NCI-H146 treated with DMSO at 0.1 percent for 48 hours (cell line): ENCODE measurements at regions not wholly inside any gene's neighbourhood (a gene's known extent, or its start where the extent isn't known, plus 50 kb on each side); places are given as distances from the start of the nearest gene placed in this dataset.
"Not testable (repeated sequence)": the region's sequence is repeated elsewhere in the genome, so short reads cannot be mapped to it uniquely, and the experiment has no call there.

ENCODE experiments used
- DNase-seq: peaks from one replicate; lab custom pipeline; 2025; ENCODE audit not compliant: unreplicated experiment; lab: John Stamatoyannopoulos, UW

DNA sequence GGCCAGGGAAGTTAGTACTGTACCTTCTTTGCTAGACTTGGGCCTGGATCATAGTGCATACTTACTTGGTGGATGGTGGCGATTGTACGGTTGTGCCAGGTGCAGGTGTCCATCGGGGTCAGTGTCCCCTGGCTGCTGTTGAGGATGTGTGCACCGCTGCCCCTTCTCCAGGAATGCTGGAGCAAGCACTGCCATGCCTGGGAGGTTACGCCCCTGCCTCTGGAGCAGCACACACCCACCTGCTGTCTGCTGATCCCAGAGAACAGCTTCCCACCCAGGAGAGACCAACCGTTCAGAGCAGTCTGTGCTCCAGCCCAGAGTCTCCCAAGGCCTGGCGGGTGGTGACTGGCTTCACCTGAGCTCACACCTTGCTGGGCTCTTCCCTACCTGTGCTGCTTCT, 286.8 kb upstream of the HS6ST1 start:
- DNase-seq = no peak

DNA sequence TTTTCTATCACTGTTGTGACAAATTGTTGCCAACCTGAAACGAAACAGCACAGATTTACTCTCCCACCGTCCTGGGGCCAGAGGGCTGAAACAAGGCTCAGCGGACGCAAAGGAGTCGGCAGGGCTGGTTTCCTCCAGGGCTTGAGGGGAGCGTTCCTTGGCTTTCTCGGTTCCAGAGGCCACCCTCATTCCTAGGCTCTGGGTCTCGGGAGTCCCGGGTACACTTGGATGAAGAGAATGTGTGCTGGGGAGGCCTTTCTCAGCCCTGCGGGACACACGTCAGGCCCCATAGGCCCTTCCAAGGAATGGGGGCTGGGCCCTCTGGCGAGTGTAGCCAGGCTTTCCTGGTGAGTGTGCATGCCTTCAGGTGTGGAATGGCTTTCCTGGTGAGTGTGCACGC, 287.3 kb upstream of the HS6ST1 start:
- DNase-seq = no peak

DNA sequence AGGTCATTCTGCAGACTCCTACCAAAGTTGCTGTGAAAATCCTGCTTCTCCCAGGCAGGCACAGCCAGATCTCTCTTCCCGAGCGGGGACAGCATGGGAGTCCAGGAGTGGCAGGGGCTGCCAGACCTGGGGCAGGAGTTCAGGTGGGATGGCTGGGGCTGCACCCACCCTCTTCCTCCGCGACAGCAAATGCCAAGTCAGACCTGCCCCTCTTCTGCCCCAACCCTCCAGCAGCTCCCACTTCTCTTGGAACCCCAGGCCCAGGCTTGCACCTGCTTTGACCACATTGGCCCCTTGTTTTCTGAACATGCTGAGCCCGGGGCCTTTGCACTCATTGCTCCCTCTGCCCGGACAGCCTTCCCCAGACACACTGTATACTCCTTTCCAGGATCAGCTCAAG, 288.2 kb upstream of the HS6ST1 start:
- no peak for DNase-seq

DNA sequence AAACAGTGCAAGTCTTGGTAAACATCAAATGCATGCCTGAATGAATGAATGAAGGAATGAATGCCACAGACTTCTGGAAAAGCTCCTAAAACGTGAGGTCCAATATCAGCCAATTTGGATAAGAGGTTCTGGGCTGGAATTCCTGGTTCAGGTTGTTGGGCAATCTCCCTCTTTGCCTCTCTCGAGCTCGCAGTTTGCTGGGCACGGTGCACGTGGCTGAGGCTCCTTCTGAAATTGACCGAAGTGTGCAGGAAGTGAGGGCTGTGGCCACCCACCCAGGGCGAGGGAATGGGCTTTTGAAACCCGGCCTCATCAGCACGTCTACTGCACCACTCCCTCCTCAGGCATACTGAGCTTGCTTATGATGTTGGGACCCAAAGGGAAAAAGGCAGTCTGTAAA, 288.8 kb upstream of the HS6ST1 start:
- DNase-seq = no peak

DNA sequence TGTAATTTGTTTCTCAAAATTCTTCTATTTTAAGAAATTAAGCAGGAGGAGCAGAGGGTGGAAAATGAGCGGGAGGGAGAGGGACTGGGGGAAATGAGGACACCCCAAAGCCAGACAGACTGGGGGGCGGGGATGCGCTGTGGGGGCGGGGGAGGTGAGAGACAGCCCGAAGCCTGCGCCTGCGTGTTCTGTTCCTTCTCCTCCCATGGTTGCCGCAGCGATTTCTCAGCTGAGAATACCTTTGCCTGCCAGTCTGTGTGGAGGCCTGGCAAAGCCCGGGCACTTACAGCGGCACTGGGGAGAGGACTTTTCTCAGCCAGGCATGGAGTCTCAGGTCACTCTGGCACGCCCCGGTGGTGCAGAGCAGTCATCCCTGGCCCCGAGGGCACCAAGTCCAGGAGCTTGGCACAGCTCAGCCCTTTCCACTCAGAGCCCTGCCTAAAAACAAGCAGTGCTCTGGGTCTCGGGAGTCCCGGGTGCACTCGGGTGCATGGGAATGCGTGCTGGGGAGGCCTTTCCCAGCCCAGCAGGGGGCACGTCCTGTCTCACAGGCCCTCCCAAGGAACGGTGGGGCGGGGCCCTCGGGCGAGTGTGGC, 289.3 kb upstream of the HS6ST1 start:
- no peak for DNase-seq

DNA sequence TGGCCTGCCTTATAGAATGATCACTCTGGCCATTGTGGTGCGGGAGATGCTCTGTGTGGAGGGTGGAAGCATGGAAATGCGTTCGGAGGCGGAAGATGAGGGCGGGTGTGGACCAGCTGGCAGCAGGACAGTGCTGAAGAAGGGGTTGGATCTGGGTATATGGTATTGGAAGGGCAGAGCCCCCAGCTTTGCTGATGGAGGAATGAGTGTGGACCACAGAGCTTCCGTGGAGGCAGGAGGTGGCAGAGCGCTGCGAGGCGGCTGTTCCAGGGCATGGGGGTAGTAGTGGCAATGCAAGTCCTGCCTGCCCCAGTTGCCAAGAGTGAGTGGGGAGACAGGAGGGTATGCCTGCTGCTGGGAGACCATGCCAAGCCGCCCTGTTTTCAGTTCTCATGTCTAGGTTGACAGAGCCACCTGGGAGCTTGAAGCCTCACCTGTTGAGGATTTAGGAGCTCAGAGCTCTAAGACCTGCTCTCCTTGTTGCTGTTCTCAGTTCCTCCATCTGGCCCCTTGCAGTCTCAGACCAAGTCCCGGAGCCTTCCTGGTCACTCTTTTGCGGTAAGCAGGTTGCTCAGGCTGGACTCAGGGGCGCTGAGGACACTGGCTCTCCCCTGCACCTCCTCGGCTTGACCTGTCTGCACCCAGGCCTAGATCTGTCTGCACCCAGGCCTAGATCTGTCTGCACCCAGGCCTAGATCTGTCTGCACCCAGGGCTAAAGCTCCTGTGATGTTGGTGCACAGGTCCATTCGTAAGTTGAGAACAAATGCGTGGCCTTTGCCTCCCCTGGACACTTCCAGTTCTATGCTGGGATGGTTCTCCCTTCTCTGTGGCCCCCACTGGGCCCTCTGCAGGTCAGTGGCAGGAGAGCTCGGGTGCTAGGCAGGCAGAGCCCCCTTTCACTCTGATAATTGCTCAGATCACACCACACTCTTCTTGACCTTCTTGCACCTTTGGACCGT, 290.5 kb upstream of the HS6ST1 start:
- DNase-seq = no peak

DNA sequence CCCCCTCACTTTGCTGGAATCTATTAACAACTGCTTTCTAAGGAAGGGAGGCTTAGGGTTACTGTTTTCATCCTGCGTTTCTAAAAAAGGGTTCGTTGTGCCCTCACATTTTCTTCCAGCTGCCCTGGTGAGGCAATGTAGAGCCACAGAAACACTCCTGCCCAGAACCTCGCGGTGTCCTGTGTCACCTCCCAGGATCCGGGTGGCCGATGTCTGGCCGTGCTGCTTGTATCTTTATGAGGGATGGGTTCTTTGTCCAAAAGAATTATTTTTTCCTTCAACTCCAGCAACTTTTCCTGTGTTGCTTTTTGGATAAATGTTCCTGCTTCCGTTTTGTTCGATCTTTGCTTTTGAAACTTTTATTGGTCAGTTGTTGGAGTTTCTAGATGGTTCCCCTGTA, 291.8 kb upstream of the HS6ST1 start:
- DNase-seq = no peak

DNA sequence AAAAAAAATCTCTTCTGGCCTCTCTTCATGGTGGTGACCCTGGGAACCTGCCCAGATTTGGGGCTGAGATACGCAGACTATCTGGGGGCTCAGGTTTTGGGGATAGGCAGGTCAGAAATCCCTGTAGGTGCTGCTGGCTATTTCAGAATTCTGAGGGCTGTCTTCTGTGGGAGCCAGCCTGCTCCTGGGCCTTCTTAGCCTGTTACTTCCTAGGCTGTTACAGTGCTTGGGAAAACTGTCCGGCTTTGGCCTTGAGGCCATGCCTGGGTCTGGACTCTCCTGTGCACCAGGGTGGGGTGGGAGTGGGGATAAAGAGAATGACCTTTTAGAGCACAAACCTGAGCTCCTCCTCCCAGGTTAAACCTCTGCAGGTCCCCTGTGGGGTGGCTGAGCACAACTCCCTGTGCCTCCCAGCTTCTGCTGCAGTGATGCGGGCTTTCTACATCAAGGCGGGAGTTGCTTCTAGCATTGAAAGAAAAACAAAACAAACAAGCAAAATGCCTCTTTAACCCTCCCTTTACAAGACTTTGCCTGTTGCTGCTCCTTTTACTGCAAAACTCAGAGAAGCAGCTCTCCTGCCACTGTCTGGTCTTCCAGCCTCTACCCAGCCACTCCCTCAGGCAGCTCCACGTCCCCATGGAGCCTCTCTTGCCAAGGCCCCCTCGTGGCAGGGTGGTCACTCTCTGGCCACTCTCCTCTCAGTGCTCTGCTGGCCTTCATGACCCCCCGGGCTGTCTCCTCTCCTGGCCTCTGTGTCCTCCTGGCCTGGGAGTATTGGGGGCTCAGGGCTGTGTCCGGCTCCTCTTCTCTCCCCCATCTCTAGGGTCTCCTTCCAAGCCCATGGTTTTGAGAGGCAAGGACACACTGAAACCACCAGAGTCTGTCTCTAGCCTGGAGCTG, 293.0 kb upstream of the HS6ST1 start:
- no peak for DNase-seq

DNA sequence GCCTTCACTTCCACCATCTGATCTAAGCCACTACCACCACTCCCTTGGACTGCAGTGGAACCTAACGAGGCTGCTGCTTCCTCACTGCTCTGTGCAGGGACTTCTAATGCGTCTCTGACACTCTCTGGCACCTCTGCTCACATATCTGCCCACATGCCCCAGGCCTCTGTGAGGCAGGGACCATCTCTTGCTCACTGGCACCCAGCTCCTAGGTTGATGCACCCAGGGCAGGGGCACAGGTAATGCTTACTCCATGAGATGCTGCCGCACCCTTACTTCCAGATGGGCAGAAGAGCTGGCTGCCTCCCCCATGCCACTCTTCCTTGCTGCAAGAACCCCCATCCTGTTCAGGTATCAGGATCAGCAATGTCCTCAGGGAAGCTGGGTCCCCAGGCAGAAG, 294.0 kb upstream of the HS6ST1 start:
- no peak for DNase-seq

DNA sequence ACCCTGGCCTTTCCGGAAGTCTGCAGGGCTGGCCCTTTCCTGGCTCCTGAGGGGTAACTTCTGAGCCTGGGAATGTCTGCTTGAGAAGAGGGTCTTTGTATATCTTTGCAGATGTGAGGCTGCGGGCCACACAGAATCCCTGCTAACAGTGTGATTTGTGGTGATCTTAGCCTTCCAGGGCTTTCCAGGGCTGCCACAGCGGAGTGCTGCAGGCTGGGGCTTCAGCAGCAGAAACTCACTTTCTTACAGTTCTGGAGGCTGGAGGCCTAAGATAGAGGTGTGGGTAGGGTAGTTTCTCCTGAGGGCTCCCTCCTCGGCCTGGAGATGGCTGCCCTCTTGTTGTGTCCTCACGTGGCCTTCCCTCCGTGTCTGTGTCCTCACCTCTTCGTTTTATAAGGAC, 294.7 kb upstream of the HS6ST1 start:
- no peak for DNase-seq

DNA sequence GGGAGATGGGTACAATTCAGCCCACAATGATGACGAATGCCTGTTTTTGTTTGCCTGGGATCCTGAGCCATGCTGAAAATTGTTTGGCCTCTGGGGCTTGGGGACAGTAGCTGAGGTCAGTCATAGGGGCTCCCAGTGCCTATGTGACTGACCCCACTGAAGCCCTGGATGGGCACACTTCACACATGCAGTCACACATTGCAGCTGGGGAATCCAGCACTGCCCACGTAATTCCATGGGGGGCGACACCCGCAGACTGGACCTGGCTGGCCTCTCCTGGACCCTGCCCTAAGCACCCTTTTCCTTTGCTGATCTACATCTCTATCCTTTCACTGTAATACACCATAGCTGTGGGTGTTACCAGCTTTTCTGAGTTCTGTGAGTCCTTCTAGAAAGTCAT, 295.2 kb upstream of the HS6ST1 start:
- DNase-seq = no peak

DNA sequence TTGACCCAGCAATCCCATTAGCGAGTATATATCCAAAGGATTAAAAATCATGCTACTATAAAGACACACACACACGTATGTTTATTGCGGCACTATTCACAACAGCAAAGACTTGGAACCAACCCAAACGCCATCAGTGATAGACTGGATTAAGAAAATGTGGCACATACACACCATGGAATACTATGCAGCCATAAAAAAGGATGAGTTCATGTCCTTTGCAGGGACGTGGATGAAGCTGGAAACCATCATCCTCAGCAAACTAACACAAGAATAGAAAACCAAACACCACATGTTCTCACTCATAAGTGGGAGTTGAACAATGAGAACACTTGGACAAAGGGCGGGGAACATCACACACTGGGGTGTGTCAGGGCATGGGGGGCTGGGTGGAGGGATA, 296.2 kb upstream of the HS6ST1 start:
- not testable (repeated sequence) for DNase-seq

DNA sequence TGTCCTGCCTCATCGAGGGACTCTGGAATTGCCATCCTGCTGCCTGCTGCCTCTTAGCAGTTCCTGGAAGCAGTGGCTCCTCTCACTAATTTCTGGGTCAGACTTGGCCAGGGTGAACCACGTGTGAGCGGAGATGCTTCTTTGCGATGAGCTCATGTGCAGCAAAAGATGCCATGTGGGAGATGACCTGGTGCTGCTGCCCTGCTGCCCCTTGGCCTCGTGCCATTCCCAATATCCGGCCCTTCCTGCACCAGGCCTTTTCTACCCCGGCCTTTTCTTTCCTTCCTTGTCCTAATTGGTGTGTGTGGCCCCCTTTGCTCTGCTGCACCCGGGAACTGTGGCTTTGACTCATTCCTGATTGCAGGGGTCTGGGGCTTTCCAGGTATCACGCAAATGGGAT, 296.9 kb upstream of the HS6ST1 start:
- DNase-seq = no peak

DNA sequence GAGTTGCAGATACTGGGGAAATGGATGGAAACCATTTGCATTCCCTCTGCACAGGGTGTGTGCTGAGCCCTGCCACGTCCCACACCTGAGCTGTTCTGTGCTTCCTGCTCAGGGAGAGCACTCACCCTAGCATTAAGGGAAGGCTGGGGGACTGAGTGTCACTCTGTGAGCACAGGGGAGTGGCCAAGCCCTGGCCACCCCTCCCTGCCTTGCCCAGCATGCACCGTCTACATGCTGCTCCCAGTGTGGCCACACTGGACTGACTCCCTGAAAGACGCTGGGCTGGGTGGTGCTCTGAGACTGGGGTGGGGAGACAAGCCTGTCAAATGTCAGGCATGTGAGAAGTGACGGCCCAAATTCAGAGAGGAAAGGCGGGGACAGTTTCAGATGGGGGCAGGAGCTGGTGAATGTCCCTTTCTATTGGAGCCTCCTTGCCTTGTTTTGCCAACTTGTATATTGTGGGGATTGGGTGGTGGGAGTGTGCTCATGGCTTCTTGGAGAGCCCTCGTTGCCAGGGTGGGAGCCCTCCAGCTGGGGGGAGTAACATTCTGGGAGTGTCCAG, 298.4 kb upstream of the HS6ST1 start:
- DNase-seq = no peak

DNA sequence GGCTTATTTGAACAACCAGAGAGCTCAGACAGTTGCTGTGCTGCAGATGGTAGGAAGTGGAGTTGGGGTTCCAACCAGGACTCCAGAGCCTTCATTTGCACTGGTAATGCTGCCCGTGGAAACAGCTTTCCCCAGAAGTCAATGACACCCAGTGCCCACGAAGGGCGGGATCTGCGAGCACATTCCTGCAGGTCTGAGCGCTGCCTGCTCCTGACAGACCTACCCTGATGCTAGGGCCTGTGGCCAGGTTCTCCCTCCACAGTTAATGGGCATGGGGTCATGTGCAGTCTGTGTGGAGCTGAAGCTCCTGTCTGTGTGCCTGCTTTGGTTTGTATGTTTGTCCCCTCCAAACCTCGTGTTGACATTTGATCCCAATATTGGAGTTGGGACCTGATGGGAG, 299.0 kb upstream of the HS6ST1 start:
- no peak for DNase-seq

DNA sequence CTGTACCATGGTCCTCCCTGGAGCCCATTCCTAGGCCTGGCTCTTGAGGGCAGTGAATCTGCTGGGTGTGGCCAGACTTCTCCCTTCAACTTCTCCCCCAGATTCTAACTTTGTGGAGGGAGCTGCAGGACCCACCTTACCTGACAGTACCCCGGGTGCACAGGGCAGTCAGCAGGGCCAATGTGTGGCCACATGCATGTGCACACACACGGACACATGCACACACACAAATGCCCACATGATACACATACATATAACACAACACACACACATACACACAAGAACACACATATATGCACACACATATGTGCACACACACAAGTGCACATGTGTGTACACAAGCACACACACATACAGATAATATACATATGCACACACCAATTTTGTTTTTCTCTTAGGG, 300.0 kb upstream of the HS6ST1 start:
- DNase-seq = no peak

DNA sequence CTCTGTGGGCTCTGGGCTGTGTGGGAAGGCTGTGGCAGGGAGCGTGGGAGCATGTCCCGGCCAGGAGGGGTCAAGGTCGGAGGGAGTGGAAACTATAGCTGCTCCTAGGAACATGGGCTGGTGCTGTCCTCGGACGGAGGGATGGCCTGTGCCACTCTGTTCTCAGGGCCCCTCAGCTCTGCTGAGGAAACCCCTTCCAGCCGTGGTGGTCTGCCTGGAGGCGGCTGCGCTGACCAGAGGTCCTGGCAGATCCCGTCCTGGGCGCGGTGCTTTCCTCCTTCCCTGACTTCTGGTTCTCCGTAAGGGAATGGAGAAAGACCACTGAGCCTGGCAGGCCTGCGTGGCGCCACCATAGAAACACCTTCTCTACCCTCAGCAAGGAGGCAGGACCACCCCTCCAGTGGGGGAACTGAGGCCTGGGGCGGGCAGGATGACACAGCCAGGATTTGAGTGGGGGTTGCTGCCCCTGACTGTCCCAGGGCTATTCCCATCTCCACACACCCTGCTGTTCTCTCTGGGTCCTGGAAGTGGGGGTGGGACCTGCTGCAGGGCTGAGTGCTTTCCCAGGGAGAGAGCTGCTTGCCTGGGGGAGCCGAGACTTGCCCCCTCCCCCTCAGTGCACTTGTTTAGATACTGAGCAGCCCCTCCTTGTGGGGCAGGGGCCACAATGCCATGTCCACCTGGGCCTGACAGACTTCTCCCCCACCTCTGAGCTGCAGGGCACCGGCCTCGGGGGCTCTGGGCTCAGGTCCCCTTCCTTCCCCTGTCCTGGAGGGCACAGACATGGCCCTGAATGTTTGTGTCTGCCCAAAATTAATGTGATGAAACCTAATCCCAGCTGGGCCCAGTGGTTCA, 301.0 kb upstream of the HS6ST1 start:
- no peak for DNase-seq

DNA sequence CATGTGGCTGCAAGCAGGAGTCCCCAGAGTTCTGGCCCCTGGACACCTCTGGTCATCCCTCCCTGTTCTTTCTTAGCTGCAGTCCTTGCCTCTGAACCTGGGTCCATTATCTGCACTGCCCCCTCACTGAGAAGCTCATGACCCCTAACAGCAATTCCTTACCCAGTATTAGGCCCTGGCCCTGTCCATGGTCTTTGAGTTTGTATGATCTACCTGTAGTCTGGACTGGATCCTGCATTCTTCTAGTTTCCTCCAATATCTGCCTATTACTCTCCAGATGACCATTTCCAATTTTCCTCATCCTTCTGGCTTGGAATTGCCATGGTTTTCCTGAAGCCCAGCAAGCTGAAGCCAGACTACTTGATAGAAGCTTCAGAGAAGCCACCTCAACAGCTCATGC, 302.4 kb upstream of the HS6ST1 start:
- DNase-seq = no peak

DNA sequence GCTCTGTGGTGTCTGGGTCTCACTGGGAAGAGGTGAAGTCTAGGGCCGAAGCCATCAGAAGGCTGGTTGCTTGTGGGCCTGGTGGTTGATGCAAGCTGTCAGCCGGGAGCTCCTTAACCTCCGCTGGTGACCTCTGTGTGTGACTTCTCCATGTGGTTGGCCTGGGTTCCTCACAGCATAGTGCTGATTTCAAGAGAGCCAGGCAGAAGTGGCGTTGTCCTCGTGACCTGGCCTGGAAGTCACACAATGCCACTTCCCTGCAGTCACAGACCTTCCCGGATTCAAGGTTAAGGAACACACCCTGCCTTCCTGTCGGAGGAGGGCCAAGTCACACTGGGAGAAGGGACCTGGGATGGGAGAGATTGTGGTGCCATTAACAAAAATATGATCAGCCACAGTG, 303.7 kb upstream of the HS6ST1 start:
- no peak for DNase-seq

DNA sequence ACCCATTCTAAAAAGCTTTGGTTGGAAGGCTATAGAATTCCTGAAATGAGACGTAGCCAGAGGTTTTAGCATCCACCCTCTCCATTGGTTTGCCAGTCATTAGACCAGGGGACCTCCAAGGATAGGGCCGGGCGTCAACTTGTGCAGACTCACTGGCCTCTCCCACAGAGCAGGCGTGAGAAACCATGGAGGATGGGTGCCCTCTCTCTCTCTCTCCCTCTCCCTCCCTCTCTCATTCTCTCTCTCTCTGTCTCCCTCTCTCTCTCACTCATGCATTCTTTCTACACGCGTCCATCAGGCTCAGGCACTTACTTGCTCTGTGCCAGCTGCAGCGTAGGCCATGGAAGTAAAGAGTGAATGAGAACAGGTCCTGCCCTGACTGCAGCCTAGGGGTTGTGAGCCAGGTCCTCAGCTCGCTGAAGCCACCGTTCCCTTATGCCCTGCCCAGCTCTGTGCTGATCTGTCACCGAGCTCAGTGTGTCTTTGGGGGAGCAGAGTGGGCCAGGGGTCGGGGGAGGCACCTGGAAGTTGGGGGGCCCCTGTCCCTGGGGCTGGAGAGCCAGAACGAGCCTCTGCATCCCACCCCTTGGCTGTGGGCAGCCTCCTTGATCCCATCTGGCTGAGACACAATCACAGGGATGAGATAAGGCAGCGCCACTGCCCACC, 304.4 kb upstream of the HS6ST1 start:
- no peak for DNase-seq
